Esophagus mucosa (tissue), 1 donor: ENCODE measurements at regions not wholly inside any gene's neighbourhood (a gene's known extent, or its start where the extent isn't known, plus 50 kb on each side); places are given as distances from the start of the nearest gene placed in this dataset.
"Not testable (repeated sequence)": the region's sequence is repeated elsewhere in the genome, so short reads cannot be mapped to it uniquely, and the experiment has no call there.

ENCODE experiments used
- ATAC-seq: fragments of 200-7000 bp; cut with Tn5 transposase; one replicate; pipeline ENCODE4 v1.9.1; 2020
- donor health status: DM: yes; HTN: yes; CAD: no.

DNA sequence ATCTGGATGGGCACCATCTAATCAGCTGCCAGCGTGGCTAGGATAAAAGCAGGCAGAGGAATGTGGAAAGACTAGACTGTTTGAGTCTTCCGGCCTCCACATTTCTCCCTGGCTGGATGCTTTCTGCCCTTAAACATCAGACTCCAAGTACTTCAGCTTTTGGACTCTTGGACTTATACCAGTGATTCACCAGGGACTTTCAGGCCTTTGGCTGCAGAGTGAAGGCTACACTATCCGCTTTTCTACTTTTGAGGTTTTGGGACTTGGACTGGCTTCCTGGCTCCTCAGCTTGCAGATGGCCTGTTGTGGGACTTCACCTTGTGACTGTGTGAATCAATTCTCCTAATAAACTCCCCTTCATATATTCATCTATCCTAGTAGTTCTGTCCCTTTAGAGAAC, 88.5 kb upstream of the NEGR1 start:
- ATAC-seq: not testable (repeated sequence)

DNA sequence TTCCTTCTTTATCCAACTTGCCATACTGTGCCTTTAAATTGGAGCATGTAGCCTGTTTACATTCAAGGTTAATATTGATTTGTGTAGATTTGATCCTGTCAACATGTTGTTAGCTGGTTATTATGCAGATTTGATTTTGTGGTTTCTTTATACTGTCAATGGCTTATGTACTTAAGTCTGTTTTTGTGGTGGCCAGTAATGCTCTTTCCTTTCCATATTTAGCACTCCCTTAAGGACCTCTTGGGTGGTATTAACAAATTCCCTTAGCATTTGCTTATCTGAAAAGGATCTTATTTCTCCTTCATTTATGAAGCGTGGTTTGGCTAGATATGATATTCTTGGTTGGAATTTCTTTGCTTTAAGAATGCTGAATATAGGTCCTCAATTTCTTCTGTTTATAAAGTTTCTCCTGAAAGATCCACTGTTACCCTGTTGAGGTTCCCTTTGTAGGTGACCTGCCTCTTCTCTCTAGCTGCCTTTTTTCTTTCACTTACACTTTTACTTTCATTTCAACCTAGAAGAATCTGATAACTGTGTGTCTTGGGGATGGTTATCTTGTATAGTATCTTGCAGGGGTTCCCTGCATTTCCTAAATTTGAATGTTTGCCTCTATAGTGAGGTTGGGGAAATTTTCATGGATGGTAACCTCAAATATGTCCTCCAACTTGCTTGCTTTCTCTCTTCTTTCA, 86.9 kb upstream of the NEGR1 start:
- no peak for ATAC-seq

GRCh38 chr1:72366466-72366865, 84.1 kb upstream of the NEGR1 start:
- peak; percentile 31 for ATAC-seq

- ATAC-seq: no peak
These were observed 83.4 kb upstream of the NEGR1 start for GRCh38 chr1:72365693-72366092.

DNA sequence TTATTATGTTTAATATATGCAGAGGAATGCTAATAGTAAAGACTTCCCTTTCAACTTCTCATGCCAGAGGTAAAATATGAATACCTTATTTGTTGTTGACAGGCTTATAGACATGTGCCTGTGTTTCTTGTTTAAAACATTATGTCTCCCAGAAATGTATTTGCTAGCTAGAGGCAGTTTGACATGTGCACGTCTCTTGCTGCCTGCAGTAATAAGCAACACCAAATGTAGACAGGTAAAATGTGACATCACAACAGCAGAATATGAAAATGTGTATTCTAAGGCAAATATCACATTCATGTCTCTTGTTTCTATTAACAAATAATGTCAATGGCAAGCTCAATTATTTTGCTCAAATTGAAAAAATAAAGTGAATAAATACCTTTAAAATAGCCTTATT, 80.2 kb upstream of the NEGR1 start:
- ATAC-seq: no peak

- ATAC-seq: no peak
These were observed 75.1 kb upstream of the NEGR1 start for GRCh38 chr1:72357411-72357810.

DNA sequence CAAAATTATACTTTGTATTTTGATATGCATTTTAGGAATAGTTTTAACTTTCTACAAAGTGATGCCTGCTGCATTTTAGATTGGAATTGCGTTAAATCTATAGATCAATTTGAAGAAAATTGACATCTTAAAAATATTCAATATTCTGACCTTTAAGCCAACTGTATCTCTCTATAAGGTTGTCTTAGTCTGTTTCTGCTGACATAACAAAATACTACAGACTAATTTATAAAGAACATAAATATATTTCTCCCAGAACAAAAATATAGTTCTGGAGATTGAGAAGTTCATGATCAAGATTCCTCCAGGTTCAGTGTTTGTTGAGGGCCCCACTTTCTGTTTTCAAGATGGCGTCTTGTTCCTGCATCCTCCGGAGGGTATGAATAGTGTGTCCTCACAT, 73.6 kb upstream of the NEGR1 start:
- no peak for ATAC-seq

DNA sequence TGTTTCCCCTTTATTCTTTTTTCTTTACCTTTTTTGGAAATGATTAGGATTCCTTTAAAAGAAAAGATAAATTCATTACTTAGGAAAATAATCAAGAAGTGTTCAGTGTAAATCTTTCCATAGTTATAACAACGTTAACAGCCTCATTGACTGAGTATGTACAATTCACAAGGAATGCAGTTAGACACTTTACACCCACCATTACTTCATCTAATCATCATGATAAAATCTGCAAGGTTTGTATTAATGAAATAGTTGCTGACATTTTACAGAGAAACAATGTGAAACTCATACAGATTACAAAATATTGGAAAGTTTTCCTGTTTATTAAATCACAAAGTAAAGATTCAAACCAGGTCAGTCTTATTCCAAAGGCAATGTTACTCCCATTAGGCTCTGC, 59.3 kb upstream of the NEGR1 start:
- ATAC-seq: no peak

GRCh38 chr1:72336776-72337175, 54.4 kb upstream of the NEGR1 start:
- no peak for ATAC-seq
